ENCODE measurements at regions not wholly inside any gene's neighbourhood (a gene's known extent, or its start where the extent isn't known, plus 50 kb on each side); places are given as distances from the start of the nearest gene placed in this dataset.
A peak's percentile ranks its signal among the peaks of the same experiment; 100 is the strongest.
"Not testable (repeated sequence)": the region's sequence is repeated elsewhere in the genome, so short reads cannot be mapped to it uniquely, and the experiment has no call there.

GRCh38 chr5:157976429-157976828 is 117.5 kb upstream of the CLINT1 start:
- DNase-seq (ENCODE audit: low read depth), result no peak

GRCh38 chr5:157972579-157972978 is 113.6 kb upstream of the CLINT1 start:
- no peak for DNase-seq (ENCODE audit: low read depth)

- no peak for DNase-seq (ENCODE audit: low read depth)
Observed at GRCh38 chr5:157971571-157972216, 112.7 kb upstream of the CLINT1 start.

- DNase-seq (ENCODE audit: low read depth), result not testable (repeated sequence)
Observed at GRCh38 chr5:157968570-157968969, 109.6 kb upstream of the CLINT1 start.

- no peak for DNase-seq (ENCODE audit: low read depth)
Observed at GRCh38 chr5:157965989-157966388, 107.0 kb upstream of the CLINT1 start.

- DNase-seq (ENCODE audit: low read depth), result no peak
Observed at GRCh38 chr5:157965040-157965678, 106.2 kb upstream of the CLINT1 start.

GRCh38 chr5:157963761-157964160 is 104.8 kb upstream of the CLINT1 start:
- DNase-seq (ENCODE audit: low read depth), result no peak

GRCh38 chr5:157963244-157963643 is 104.3 kb upstream of the CLINT1 start:
- DNase-seq (ENCODE audit: low read depth), result no peak

GRCh38 chr5:157962686-157963085 is 103.7 kb upstream of the CLINT1 start:
- DNase-seq (ENCODE audit: low read depth), result not testable (repeated sequence)

- DNase-seq (ENCODE audit: low read depth), result no peak
Observed at GRCh38 chr5:157961896-157962590, 103.1 kb upstream of the CLINT1 start.

GRCh38 chr5:157961176-157961575 is 102.2 kb upstream of the CLINT1 start:
- DNase-seq (ENCODE audit: low read depth), result no peak

GRCh38 chr5:157959370-157959769 is 100.4 kb upstream of the CLINT1 start:
- no peak for DNase-seq (ENCODE audit: low read depth)

GRCh38 chr5:157956271-157956885 is 97.4 kb upstream of the CLINT1 start:
- no peak for DNase-seq (ENCODE audit: low read depth)

GRCh38 chr5:157955541-157956172 is 96.7 kb upstream of the CLINT1 start:
- DNase-seq (ENCODE audit: low read depth), result no peak

GRCh38 chr5:157952374-157952685 is 93.4 kb upstream of the CLINT1 start:
- DNase-seq (ENCODE audit: low read depth), result no peak

GRCh38 chr5:157951673-157952373 is 92.9 kb upstream of the CLINT1 start:
- DNase-seq (ENCODE audit: low read depth), result no peak

- DNase-seq (ENCODE audit: low read depth), result no peak
Observed at GRCh38 chr5:157949520-157949919, 90.6 kb upstream of the CLINT1 start.

GRCh38 chr5:157948738-157949410 is 89.9 kb upstream of the CLINT1 start:
- peak; percentile 69 for DNase-seq (ENCODE audit: low read depth)

- no peak for DNase-seq (ENCODE audit: low read depth)
Observed at GRCh38 chr5:157947156-157947555, 88.2 kb upstream of the CLINT1 start.

GRCh38 chr5:157945822-157946221 is 86.9 kb upstream of the CLINT1 start:
- DNase-seq (ENCODE audit: low read depth), result not testable (repeated sequence)

GRCh38 chr5:157944938-157945337 is 86.0 kb upstream of the CLINT1 start:
- no peak for DNase-seq (ENCODE audit: low read depth)
